Chondrocyte (in vitro differentiated cells): ENCODE measurements at regions not wholly inside any gene's neighbourhood (a gene's known extent, or its start where the extent isn't known, plus 50 kb on each side); places are given as distances from the start of the nearest gene placed in this dataset.

Experiments
- DNase-seq: peaks from one replicate; pipeline ENCODE4 v3.0.0; 2021; ENCODE audit warnings: mixed read lengths, low spot score
- H3K27ac Mint-ChIP-seq: one replicate; pipeline ENCODE4 v1.8.0; 2021; ENCODE audit warnings: mild to moderate bottlenecking, moderate library complexity, mixed read lengths; ENCODE audit not compliant: unreplicated experiment
- H3K27me3 Mint-ChIP-seq: 2 replicates; pipeline ENCODE4 v1.8.0; 2021; ENCODE audit warnings: low read depth, mixed read lengths
- H3K36me3 Mint-ChIP-seq: 2 replicates; pipeline ENCODE4 v1.8.0; 2021; ENCODE audit warnings: low read depth, mixed read lengths
- H3K4me1 Mint-ChIP-seq: 2 replicates; pipeline ENCODE4 v1.8.0; 2021; ENCODE audit warnings: low read depth, mild to moderate bottlenecking, mixed read lengths
- H3K4me3 Mint-ChIP-seq: one replicate; pipeline ENCODE4 v1.8.0; 2021; ENCODE audit warnings: mild to moderate bottlenecking, moderate library complexity, mixed read lengths; ENCODE audit not compliant: unreplicated experiment
- H3K9me3 Mint-ChIP-seq: 2 replicates; pipeline ENCODE4 v1.8.0; 2021; ENCODE audit warnings: low read depth, mixed read lengths
- CTCF ChIP-seq: fragments of 200-600 bp; sonication (generic); IDR thresholded peaks from 2 replicates; pipeline ENCODE4 v1.5.0; 2021; ENCODE audit warnings: antibody characterized with exemption, mild to moderate bottlenecking, moderate library complexity

GRCh38 chr5:2681476-2681875, 70.0 kb downstream of the IRX2 start:
- Mint-ChIP-seq H3K4me3 (no peak overlapping the region), H3K4me1 (no peaks in the 10 kb centered on the region), H3K27me3 (peaks cover 18% of the 10 kb centered on the region), H3K36me3 (no peaks in the 10 kb centered on the region), H3K27ac (no peak overlapping the region), H3K9me3 (peaks cover 2% of the 10 kb centered on the region)
- no peak for TF ChIP-seq CTCF
- DNase-seq, result no peak

- no peak for DNase-seq
Measured at GRCh38 chr5:2680979-2681378, 70.5 kb downstream of the IRX2 start.

GRCh38 chr5:2677689-2678088, 73.8 kb downstream of the IRX2 start:
- Mint-ChIP-seq H3K36me3 (no peaks in the 10 kb centered on the region), H3K27ac (no peak overlapping the region), H3K4me3 (no peak overlapping the region), H3K4me1 (no peaks in the 10 kb centered on the region), H3K9me3 (peaks cover 7% of the 10 kb centered on the region), H3K27me3 (peaks cover 12% of the 10 kb centered on the region)
- DNase-seq, result no peak
- TF ChIP-seq CTCF, result no peak

More at GRCh38 chr5:2680979-2681378, 70.5 kb downstream of the IRX2 start:
- H3K36me3 Mint-ChIP-seq, result no peaks in the 10 kb centered on the region
- no peak for TF ChIP-seq CTCF
- no peak overlapping the region for H3K4me3 Mint-ChIP-seq
- no peaks in the 10 kb centered on the region for H3K4me1 Mint-ChIP-seq
- H3K27me3 Mint-ChIP-seq, result peaks cover 20% of the 10 kb centered on the region
- peaks cover 6% of the 10 kb centered on the region for H3K9me3 Mint-ChIP-seq
- H3K27ac Mint-ChIP-seq, result no peak overlapping the region

- no peak for TF ChIP-seq CTCF
- peaks cover 3% of the 10 kb centered on the region for H3K27me3 Mint-ChIP-seq
- H3K36me3 Mint-ChIP-seq, result no peaks in the 10 kb centered on the region
- no peak for DNase-seq
- peaks cover 7% of the 10 kb centered on the region for H3K9me3 Mint-ChIP-seq
- no peak overlapping the region for H3K4me3 Mint-ChIP-seq
- H3K27ac Mint-ChIP-seq, result no peak overlapping the region
- H3K4me1 Mint-ChIP-seq, result no peaks in the 10 kb centered on the region
Measured at GRCh38 chr5:2675548-2675947, 75.9 kb downstream of the IRX2 start.

GRCh38 chr5:2674456-2674855, 77.0 kb downstream of the IRX2 start:
- no peak overlapping the region for H3K4me3 Mint-ChIP-seq
- no peak overlapping the region for H3K27ac Mint-ChIP-seq
- H3K9me3 Mint-ChIP-seq, result peaks cover 7% of the 10 kb centered on the region
- peaks cover 3% of the 10 kb centered on the region for H3K27me3 Mint-ChIP-seq
- H3K36me3 Mint-ChIP-seq, result no peaks in the 10 kb centered on the region
- TF ChIP-seq CTCF, result no peak
- no peaks in the 10 kb centered on the region for H3K4me1 Mint-ChIP-seq
- DNase-seq, result no peak
